ENCODE measurements at regions not wholly inside any gene's neighbourhood (a gene's known extent, or its start where the extent isn't known, plus 50 kb on each side); places are given as distances from the start of the nearest gene placed in this dataset.
"Not testable (repeated sequence)": the region's sequence is repeated elsewhere in the genome, so short reads cannot be mapped to it uniquely, and the experiment has no call there.

GRCh38 chr6:37580176-37580955, 80.7 kb upstream of the CCDC167 start:
- no peak for DNase-seq

- no peak for DNase-seq
These were observed 79.9 kb upstream of the CCDC167 start for GRCh38 chr6:37579444-37580067.

GRCh38 chr6:37578104-37578503, 78.4 kb upstream of the CCDC167 start:
- DNase-seq = no peak

GRCh38 chr6:37576336-37576737, 76.6 kb upstream of the CCDC167 start:
- no peak for DNase-seq

GRCh38 chr6:37575221-37575620, 75.5 kb upstream of the CCDC167 start:
- DNase-seq = no peak

GRCh38 chr6:37572334-37572733, 72.6 kb upstream of the CCDC167 start:
- DNase-seq = no peak

- no peak for DNase-seq
These were observed 70.9 kb upstream of the CCDC167 start for GRCh38 chr6:37570482-37571133.

- no peak for DNase-seq
These were observed 70.2 kb upstream of the CCDC167 start for GRCh38 chr6:37569743-37570481.

GRCh38 chr6:37569317-37569716, 69.6 kb upstream of the CCDC167 start:
- no peak for DNase-seq

GRCh38 chr6:37566950-37567349, 67.3 kb upstream of the CCDC167 start:
- DNase-seq = no peak

- DNase-seq = peak; percentile 67
These were observed 66.6 kb upstream of the CCDC167 start for GRCh38 chr6:37566111-37566949.

GRCh38 chr6:37565267-37566110, 65.8 kb upstream of the CCDC167 start:
- no peak for DNase-seq

GRCh38 chr6:37562926-37563288, 63.2 kb upstream of the CCDC167 start:
- not testable (repeated sequence) for DNase-seq

GRCh38 chr6:37561361-37561760, 61.7 kb upstream of the CCDC167 start:
- no peak for DNase-seq

GRCh38 chr6:37560737-37561103, 61.0 kb upstream of the CCDC167 start:
- no peak for DNase-seq

GRCh38 chr6:37559501-37559900, 59.8 kb upstream of the CCDC167 start:
- DNase-seq = no peak

GRCh38 chr6:37559050-37559449, 59.4 kb upstream of the CCDC167 start:
- DNase-seq = no peak

GRCh38 chr6:37558646-37559045, 59.0 kb upstream of the CCDC167 start:
- no peak for DNase-seq

- no peak for DNase-seq
These were observed 58.5 kb upstream of the CCDC167 start for GRCh38 chr6:37558168-37558567.

GRCh38 chr6:37557645-37558114, 58.0 kb upstream of the CCDC167 start:
- DNase-seq = no peak

GRCh38 chr6:37556881-37557644, 57.4 kb upstream of the CCDC167 start:
- DNase-seq = no peak
